Limb (tissue), 2 donors: ENCODE measurements at regions not wholly inside any gene's neighbourhood (a gene's known extent, or its start where the extent isn't known, plus 50 kb on each side); places are given as distances from the start of the nearest gene placed in this dataset.
"Not testable (repeated sequence)": the region's sequence is repeated elsewhere in the genome, so short reads cannot be mapped to it uniquely, and the experiment has no call there.

ENCODE experiments used
- DNase-seq, 2 donors: peaks; one replicate each; pipeline ENCODE4 v3.0.0-alpha.2; 2016; ENCODE audit errors: extremely low spot score in 2 of 2

GRCh38 chr1:273772-274171, 177.7 kb downstream of the OR4F29 start:
- DNase-seq = not testable (repeated sequence)

- peak; percentile 1 to 43 for DNase-seq
Measured at GRCh38 chr1:267815-268214, 183.7 kb downstream of the OR4F29 start.
